Ramos (cell line): ENCODE measurements at regions not wholly inside any gene's neighbourhood (a gene's known extent, or its start where the extent isn't known, plus 50 kb on each side); places are given as distances from the start of the nearest gene placed in this dataset.
"Not testable (repeated sequence)": the region's sequence is repeated elsewhere in the genome, so short reads cannot be mapped to it uniquely, and the experiment has no call there.

Experiments used
- in situ Hi-C: fragments of 300-500 bp; cut with MboI; formaldehyde crosslinking; loops from one replicate; pipeline ENCODE4 v1.14.3; 2022; ENCODE audit warnings: low sequenced_read_pairs; ENCODE audit not compliant: unreplicated experiment

GRCh38 chr6:27755768-27756167, 156.4 kb downstream of the OR2B2 start:
- in situ Hi-C loops, result loop anchor here (25.0 kb wide), 1 partner anchor 907 kb away; no protein-coding TSS in a partner anchor

- in situ Hi-C loops, result loop anchor here (25.0 kb wide), 1 partner anchor 908 kb away; no protein-coding TSS in a partner anchor
These were observed 157.8 kb downstream of the OR2B2 start for GRCh38 chr6:27754408-27754782.

GRCh38 chr6:27753668-27754407, 158.4 kb downstream of the OR2B2 start:
- in situ Hi-C loops, result loop anchor here (25.0 kb wide), 1 partner anchor 908 kb away; no protein-coding TSS in a partner anchor

GRCh38 chr6:27752038-27752885, 159.9 kb downstream of the OR2B2 start:
- in situ Hi-C loops, result loop anchor here (25.0 kb wide), 1 partner anchor 910 kb away; no protein-coding TSS in a partner anchor

GRCh38 chr6:27748661-27749060, 163.5 kb downstream of the OR2B2 start:
- in situ Hi-C loops, result no loop called here

GRCh38 chr6:27747637-27748036, 164.6 kb downstream of the OR2B2 start:
- in situ Hi-C loops, result no loop called here

DNA sequence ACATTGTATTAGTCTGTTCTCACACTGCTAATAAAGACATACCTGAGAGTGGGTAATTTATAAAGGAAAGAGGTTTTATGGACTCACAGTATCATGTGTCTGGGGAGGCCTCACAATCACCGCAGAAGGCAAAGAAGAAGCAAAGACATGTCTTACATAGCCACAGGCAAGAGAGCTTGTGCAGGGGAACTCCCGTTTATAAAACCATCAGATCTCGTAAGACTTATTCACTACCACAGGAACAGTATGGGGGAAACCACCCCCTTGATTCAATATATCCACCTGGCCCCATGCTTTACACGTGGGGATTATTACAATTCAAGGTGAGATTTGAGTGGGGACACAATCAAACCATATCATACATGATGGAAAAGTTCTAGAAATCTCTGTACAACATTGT, 165.3 kb downstream of the OR2B2 start:
- in situ Hi-C loops, result not testable (repeated sequence)

DNA sequence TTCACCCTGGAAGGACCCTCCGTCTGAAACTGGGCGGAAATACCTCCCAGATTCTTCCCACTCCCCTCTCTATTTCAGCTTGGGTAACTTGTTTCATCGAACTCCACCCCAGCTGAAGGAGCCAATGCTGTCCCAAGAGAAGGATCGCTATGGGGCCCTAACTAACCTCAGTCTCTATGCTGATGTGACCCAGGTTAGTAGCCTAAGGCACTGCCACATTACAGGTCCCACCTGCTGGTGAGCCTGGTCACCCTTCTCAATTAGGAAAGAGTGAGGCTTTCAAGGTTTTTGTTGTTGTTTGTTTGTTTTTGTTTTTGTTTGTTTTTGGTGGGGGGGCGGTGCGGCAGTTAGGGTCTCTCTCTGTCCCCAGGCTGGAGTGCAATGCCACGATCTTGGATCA, 168.4 kb downstream of the OR2B2 start:
- in situ Hi-C loops, result no loop called here

GRCh38 chr6:27742833-27743573, 169.2 kb downstream of the OR2B2 start:
- in situ Hi-C loops, result no loop called here

DNA sequence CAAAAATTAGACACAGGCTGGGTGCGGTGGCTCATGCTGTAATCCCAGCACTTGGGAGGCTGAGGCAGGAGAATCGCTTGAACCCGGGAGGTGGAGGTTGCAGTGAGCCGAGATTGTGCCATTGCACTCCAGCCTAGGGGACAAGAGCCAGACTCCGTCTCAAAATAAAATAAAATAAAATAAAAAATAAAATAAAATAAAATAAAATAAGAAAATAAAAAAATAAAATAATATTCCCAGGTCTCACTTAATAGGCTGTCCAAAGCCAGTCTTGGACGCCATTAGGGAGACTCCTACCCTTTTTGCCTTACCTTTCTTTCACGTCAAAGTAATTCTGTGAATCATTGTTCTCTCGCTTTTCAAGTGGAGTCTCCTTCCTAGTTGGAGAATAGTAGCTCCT, 172.3 kb downstream of the OR2B2 start:
- in situ Hi-C loops, result not testable (repeated sequence)

GRCh38 chr6:27736686-27737085, 175.5 kb downstream of the OR2B2 start:
- in situ Hi-C loops, result no loop called here

GRCh38 chr6:27728442-27728841, 183.8 kb downstream of the OR2B2 start:
- in situ Hi-C loops, result no loop called here

GRCh38 chr6:27726619-27727023, 185.6 kb downstream of the OR2B2 start:
- in situ Hi-C loops, result no loop called here

DNA sequence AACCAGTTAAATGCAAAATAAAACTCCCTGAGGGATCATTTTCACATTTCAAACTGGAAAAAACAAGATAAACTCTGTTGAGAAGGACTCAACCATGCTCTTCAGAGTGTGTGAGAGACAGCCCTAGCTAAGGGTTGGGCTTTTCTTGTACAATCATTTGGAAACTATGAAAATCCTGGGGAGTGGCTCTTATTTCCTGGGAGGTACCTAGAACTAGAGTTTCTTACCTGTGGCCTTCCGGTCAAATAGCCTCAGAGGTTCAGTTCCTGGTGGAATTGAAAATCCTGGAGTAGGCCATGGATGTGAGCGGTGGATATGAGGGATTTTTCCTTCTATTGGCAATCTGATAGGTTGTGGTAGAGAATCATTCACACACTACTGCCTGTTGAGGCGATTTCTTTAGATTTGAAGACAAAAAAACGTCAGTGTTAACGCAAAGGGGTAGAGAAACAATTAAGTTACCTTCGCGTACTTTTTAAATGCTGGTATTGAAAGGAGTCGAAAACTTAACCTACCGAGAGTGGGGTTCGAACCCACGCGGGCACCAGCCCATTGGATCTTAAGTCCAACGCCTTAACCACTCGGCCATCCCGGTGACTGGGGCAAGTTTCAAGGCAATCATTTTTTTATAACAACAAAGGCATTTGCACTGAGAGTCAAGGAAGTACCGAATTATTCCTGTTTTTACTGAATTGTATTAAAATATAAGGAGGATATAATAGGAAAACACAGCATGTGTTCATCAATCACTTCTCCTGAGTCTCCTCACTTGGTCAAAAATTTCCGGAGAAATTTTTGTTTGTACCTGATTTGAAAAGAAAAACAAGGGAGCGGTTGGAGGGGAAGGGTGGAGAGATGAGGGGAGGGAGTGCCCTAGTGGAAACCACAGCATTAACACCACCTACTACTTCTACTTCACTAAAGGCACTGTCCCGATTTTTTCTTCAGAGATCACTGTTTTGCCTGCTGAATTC, 191.3 kb downstream of the OR2B2 start:
- in situ Hi-C loops, result no loop called here

GRCh38 chr6:27719039-27719438, 193.2 kb downstream of the OR2B2 start:
- in situ Hi-C loops, result not testable (repeated sequence)

DNA sequence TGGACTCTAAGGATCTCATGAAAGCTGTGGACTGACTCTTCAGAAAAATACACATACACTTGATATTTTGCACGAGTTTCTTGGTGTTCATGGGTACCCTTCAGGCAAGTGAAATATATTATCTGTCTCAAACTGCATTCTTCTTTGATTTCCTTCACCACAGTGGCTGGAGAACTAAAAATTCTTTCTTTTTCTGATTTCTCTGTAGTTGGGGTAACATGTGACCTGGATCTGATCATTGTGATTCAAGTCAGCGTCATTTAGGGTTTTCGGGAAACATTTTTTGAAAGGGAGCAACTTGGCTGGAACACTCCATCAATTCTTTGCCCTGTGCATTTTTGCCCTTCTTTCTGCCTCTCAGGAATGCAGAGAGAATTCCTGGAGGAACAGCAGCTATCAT, 205.8 kb downstream of the OR2B2 start:
- in situ Hi-C loops, result no loop called here

GRCh38 chr6:27700337-27700736, 211.9 kb downstream of the OR2B2 start:
- in situ Hi-C loops, result no loop called here

DNA sequence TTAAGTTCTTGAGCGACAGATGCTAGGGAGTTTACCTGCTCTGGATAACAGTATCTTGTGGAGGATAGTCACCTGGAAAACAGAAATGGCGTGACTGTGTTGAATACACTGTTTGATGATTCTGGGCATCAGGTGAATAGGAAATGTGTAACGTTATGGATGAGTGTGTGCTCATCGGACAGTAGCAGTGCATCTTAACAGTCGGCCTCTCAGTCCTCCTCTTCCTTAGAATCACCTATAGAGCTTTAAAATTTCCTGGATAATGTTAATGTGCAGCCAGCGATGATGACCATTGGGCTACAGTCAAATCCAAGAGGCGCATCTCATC, 217.7 kb downstream of the OR2B2 start:
- in situ Hi-C loops, result no loop called here

DNA sequence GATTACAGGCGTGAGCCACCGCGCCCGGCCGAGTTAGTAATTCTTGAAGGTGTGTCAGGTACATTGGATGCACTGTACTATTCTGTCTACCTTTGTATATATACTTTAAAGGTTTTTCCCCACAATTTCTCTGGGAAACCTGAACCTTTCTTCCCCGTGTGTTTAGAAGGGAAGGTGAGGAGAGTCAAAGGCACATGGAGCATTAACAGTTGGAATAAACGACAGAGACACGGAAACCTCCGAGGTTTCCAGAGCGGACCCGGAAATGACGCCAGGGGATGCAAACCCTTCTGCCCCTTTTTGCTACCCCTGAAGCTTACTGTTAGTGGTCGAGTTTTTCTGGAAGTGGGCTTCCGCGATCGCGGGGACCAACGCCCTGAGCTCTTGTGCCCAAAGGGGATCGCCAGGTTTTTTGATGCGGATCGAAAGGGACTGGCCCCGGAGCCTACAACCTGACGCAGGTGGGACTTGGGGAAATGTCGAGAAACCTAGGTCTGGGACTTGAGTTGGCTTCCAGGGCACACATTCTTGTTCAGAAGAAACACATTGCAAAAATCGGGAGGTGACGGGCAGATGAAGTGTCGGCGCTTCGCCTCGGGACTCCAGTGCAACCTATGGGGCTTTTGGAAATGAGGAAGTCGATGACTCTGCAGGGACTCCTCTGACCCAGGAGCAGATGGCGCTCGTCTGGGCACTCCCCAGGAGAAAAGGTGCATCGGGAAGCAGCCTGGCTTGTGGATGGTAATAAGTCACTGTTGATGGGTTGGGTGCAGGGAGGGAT, 218.2 kb downstream of the OR2B2 start:
- in situ Hi-C loops, result no loop called here
